ENCODE measurements at regions not wholly inside any gene's neighbourhood (a gene's known extent, or its start where the extent isn't known, plus 50 kb on each side); places are given as distances from the start of the nearest gene placed in this dataset.

GRCh38 chr5:106814961-106815360 is 855.8 kb downstream of the EFNA5 start:
- TF ChIP-seq CTCF (IDR thresholded peaks at IDR 0.05): no peak
- no peak for TF ChIP-seq POLR2AphosphoS5 (IDR thresholded peaks at IDR 0.05)
- no peak for TF ChIP-seq POLR2A (IDR thresholded peaks at IDR 0.05)

Measured in stomach (tissue), 4 donors.